Astrocyte of the cerebellum (primary cell): ENCODE measurements at regions not wholly inside any gene's neighbourhood (a gene's known extent, or its start where the extent isn't known, plus 50 kb on each side); places are given as distances from the start of the nearest gene placed in this dataset.

Source experiments
- DNase-seq: peaks from one replicate; pipeline ENCODE4 v3.0.0-alpha.2; 2011; ENCODE audit warnings: low read depth
- H3K4me3 ChIP-seq: 2 replicates; pipeline ENCODE4 v1.5.1; 2011; ENCODE audit warnings: mild to moderate bottlenecking, low read depth, low read length, moderate library complexity
- CTCF ChIP-seq: IDR thresholded peaks from 2 replicates; pipeline ENCODE4 v1.5.1; 2012; ENCODE audit warnings: low read length, low read depth, moderate library complexity, mild to moderate bottlenecking; ENCODE audit errors: missing control alignments
- in situ Hi-C: cut with HindIII; loops from 2 replicates; pipeline ENCODE4 v1.10.0; 2017; ENCODE audit warnings: low sequenced_read_pairs

- TF ChIP-seq CTCF, result no peak
- no peak for DNase-seq
- no peak overlapping the region for H3K4me3 ChIP-seq
- in situ Hi-C loops, result no loop called here
Observed at GRCh38 chr3:104402902-104403301, 963.8 kb upstream of the ALCAM start.

GRCh38 chr3:104411757-104412156 lies 955.0 kb upstream of the ALCAM start:
- DNase-seq, result no peak
- in situ Hi-C loops, result no loop called here
- no peak for TF ChIP-seq CTCF

GRCh38 chr3:104412608-104413580 lies 953.8 kb upstream of the ALCAM start:
- H3K4me3 ChIP-seq, result no peak overlapping the region
- DNase-seq, result no peak
- no peak for TF ChIP-seq CTCF
- in situ Hi-C loops, result no loop called here

More at GRCh38 chr3:104411757-104412156, 955.0 kb upstream of the ALCAM start:
- no peak overlapping the region for H3K4me3 ChIP-seq

- TF ChIP-seq CTCF, result no peak
- in situ Hi-C loops, result no loop called here
- DNase-seq, result no peak
- no peak overlapping the region for H3K4me3 ChIP-seq
Observed at GRCh38 chr3:104428337-104428925, 938.3 kb upstream of the ALCAM start.

- in situ Hi-C loops, result no loop called here
- no peak for DNase-seq
- no peak for TF ChIP-seq CTCF
- no peak overlapping the region for H3K4me3 ChIP-seq
Observed at GRCh38 chr3:104429727-104430126, 937.0 kb upstream of the ALCAM start.

- no peak for DNase-seq
- H3K4me3 ChIP-seq, result no peak overlapping the region
- no peak for TF ChIP-seq CTCF
- in situ Hi-C loops, result no loop called here
Observed at GRCh38 chr3:104436506-104436905, 930.2 kb upstream of the ALCAM start.
